ENCODE measurements at regions not wholly inside any gene's neighbourhood (a gene's known extent, or its start where the extent isn't known, plus 50 kb on each side); places are given as distances from the start of the nearest gene placed in this dataset.

GRCh38 chr1:116252785-116253184 is 120.3 kb upstream of the ATP1A1 start (continued):
- TF ChIP-seq ZNF496 (CRISPR knock-in tag; IDR thresholded peaks at IDR 0.05; ENCODE audit: insufficient replicate concordance) (no peak), NCOA1 (CRISPR knock-in tag; IDR thresholded peaks at IDR 0.05) (no peak), ZNF20 (CRISPR knock-in tag; IDR thresholded peaks at IDR 0.05) (no peak), KDM3A (CRISPR knock-in tag; IDR thresholded peaks at IDR 0.05; ENCODE audit: low read depth) (no peak), ZNF777 (CRISPR knock-in tag; IDR thresholded peaks at IDR 0.05) (no peak), NRL (CRISPR knock-in tag; IDR thresholded peaks at IDR 0.05; ENCODE audit: borderline replicate concordance) (no peak), THRA (CRISPR knock-in tag; IDR thresholded peaks at IDR 0.05; ENCODE audit: borderline replicate concordance) (no peak), THAP9 (CRISPR knock-in tag; IDR thresholded peaks at IDR 0.05; ENCODE audit: borderline replicate concordance) (no peak), NCOR1 (IDR thresholded peaks at IDR 0.05; ENCODE audit: borderline replicate concordance, low read length) (no peak), MTA1 (CRISPR knock-in tag; IDR thresholded peaks at IDR 0.05; ENCODE audit: borderline replicate concordance) (no peak), ZNF776 (CRISPR knock-in tag; IDR thresholded peaks at IDR 0.05) (no peak), ARNT2 (CRISPR knock-in tag; IDR thresholded peaks at IDR 0.05; ENCODE audit: low read depth) (no peak), SMAD9 (CRISPR knock-in tag; IDR thresholded peaks at IDR 0.05) (no peak)
- TF ChIP-seq, protein P1, sequence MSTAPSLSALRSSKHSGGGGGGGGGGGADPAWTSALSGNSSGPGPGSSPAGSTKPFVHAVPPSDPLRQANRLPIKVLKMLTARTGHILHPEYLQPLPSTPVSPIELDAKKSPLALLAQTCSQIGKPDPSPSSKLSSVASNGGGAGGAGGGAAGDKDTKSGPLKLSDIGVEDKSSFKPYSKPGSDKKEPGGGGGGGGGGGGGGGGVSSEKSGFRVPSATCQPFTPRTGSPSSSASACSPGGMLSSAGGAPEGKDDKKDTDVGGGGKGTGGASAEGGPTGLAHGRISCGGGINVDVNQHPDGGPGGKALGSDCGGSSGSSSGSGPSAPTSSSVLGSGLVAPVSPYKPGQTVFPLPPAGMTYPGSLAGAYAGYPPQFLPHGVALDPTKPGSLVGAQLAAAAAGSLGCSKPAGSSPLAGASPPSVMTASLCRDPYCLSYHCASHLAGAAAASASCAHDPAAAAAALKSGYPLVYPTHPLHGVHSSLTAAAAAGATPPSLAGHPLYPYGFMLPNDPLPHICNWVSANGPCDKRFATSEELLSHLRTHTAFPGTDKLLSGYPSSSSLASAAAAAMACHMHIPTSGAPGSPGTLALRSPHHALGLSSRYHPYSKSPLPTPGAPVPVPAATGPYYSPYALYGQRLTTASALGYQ (CRISPR knock-in tag; IDR thresholded peaks at IDR 0.05), result no peak
- TF ChIP-seq, protein P2, sequence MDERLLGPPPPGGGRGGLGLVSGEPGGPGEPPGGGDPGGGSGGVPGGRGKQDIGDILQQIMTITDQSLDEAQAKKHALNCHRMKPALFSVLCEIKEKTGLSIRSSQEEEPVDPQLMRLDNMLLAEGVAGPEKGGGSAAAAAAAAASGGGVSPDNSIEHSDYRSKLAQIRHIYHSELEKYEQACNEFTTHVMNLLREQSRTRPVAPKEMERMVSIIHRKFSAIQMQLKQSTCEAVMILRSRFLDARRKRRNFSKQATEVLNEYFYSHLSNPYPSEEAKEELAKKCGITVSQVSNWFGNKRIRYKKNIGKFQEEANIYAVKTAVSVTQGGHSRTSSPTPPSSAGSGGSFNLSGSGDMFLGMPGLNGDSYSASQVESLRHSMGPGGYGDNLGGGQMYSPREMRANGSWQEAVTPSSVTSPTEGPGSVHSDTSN (CRISPR knock-in tag; IDR thresholded peaks at IDR 0.05), result no peak
